Liver (tissue), 8 donors: ENCODE measurements at regions not wholly inside any gene's neighbourhood (a gene's known extent, or its start where the extent isn't known, plus 50 kb on each side); places are given as distances from the start of the nearest gene placed in this dataset.

ENCODE experiments used
- DNase-seq: peaks from one replicate; pipeline ENCODE4 v3.0.0-alpha.2; 2017; ENCODE audit warnings: low spot score
- H3K27ac ChIP-seq, 2 donors: one replicate each; pipeline ENCODE4 v1.7.0; 2013; ENCODE audit warnings: inconsistent platforms in 2 of 2, low read length in 2 of 2, control low read depth in 1 of 2, low read depth in 1 of 2, mild to moderate bottlenecking in 1 of 2
- H3K27me3 ChIP-seq, 4 donors: one replicate each; pipeline versions ENCODE4 v1.6.1 to v1.7.0; 2013; ENCODE audit warnings: low read length in 3 of 4, inconsistent platforms in 1 of 4, mild to moderate bottlenecking in 1 of 4, moderate library complexity in 1 of 4; ENCODE audit not compliant: control insufficient read depth in 4 of 4, insufficient read depth in 4 of 4
- H3K36me3 ChIP-seq, 4 donors: one replicate each; pipeline versions ENCODE4 v1.6.1 to v1.7.0; 2013; ENCODE audit warnings: low read length in 3 of 4, mild to moderate bottlenecking in 3 of 4, low read depth in 1 of 4, moderate library complexity in 1 of 4; ENCODE audit not compliant: control insufficient read depth in 4 of 4, insufficient read depth in 3 of 4
- H3K4me1 ChIP-seq, 4 donors: one replicate each; pipeline versions ENCODE4 v1.6.1 to v1.7.0; 2013; ENCODE audit warnings: low read length in 3 of 4, mild to moderate bottlenecking in 3 of 4, moderate library complexity in 1 of 4; ENCODE audit not compliant: control insufficient read depth in 4 of 4, insufficient read depth in 4 of 4
- H3K4me3 ChIP-seq, 3 donors: one replicate each; pipeline versions ENCODE4 v1.6.1 to v1.7.0; 2013; ENCODE audit warnings: low read length in 3 of 3, control low read depth in 1 of 3, low read depth in 1 of 3, mild to moderate bottlenecking in 1 of 3
- H3K9ac ChIP-seq, 2 donors: one replicate each; pipeline ENCODE4 v1.7.0; 2013; ENCODE audit warnings: low read length in 2 of 2, mild to moderate bottlenecking in 2 of 2, moderate library complexity in 2 of 2, control low read depth in 1 of 2, low read depth in 1 of 2
- H3K9me3 ChIP-seq, 4 donors: one replicate each; pipeline versions ENCODE4 v1.6.1 to v1.7.0; 2013; ENCODE audit warnings: low read length in 3 of 4; ENCODE audit not compliant: control insufficient read depth in 4 of 4
- EGR1 ChIP-seq, 2 donors: IDR thresholded peaks; 2 replicates each; pipeline ENCODE4 v1.6.1; 2016 to 2018; ENCODE audit warnings: antibody characterized with exemption in 2 of 2, low read depth in 2 of 2
- FOXA2 ChIP-seq: IDR thresholded peaks from 2 replicates; pipeline ENCODE4 v1.6.1; 2016; ENCODE audit warnings: antibody characterized with exemption
- GABPA ChIP-seq, 2 donors: IDR thresholded peaks in 1 of 2; conservative IDR thresholded peaks in 1 of 2; 2 replicates each; pipeline ENCODE4 v1.6.1; 2016; ENCODE audit warnings: antibody characterized with exemption in 2 of 2, mild to moderate bottlenecking in 1 of 2, moderate library complexity in 1 of 2
- HNF4A ChIP-seq, 2 donors: conservative IDR thresholded peaks; 2 replicates each; pipeline ENCODE4 v1.6.1; 2016; ENCODE audit warnings: antibody characterized with exemption in 2 of 2, mild to moderate bottlenecking in 2 of 2
- HNF4G ChIP-seq: IDR thresholded peaks from 2 replicates; pipeline ENCODE4 v1.6.1; 2016; ENCODE audit warnings: antibody characterized with exemption
- JUND ChIP-seq, 2 donors: IDR thresholded peaks; 2 replicates each; pipeline ENCODE4 v1.6.1; 2016; ENCODE audit warnings: antibody characterized with exemption in 2 of 2
- MAX ChIP-seq: IDR thresholded peaks from 2 replicates; pipeline ENCODE4 v1.6.1; 2016; ENCODE audit warnings: antibody characterized with exemption
- NR2F2 ChIP-seq: IDR thresholded peaks from 2 replicates; pipeline ENCODE4 v1.6.1; 2016; ENCODE audit warnings: antibody characterized with exemption
- RAD21 ChIP-seq, 2 donors: IDR thresholded peaks; 2 replicates each; pipeline ENCODE4 v1.6.1; 2016; ENCODE audit warnings: antibody characterized with exemption in 2 of 2, mild to moderate bottlenecking in 2 of 2
- REST ChIP-seq: IDR thresholded peaks from 2 replicates; pipeline ENCODE4 v1.6.1; 2016; ENCODE audit warnings: antibody characterized with exemption, mild to moderate bottlenecking
- RXRA ChIP-seq, 2 donors: IDR thresholded peaks; 2 replicates each; pipeline ENCODE4 v1.6.1; 2017 to 2018; ENCODE audit warnings: antibody characterized with exemption in 2 of 2, mild to moderate bottlenecking in 1 of 2
- SP1 ChIP-seq: IDR thresholded peaks from 2 replicates; pipeline ENCODE4 v1.6.1; 2018; ENCODE audit warnings: antibody characterized with exemption, mild to moderate bottlenecking
- YY1 ChIP-seq: IDR thresholded peaks from 2 replicates; pipeline ENCODE4 v1.6.1; 2016; ENCODE audit warnings: antibody characterized with exemption, mild to moderate bottlenecking
- ZBTB33 ChIP-seq: IDR thresholded peaks from 2 replicates; pipeline ENCODE4 v1.6.1; 2016; ENCODE audit warnings: antibody characterized with exemption
- WGBS: extraction: QIAGEN DNeasy Blood & Tissue Kit; methylation state at CpG from one replicate; pipeline ENCODE4 v1.1.7; 2013; 5-methylcytosine and 5-hydroxymethylcytosine counted together
- TF ChIP-seq, protein P1 (sequence below): IDR thresholded peaks from 2 replicates; pipeline ENCODE4 v1.6.1; 2016; ENCODE audit warnings: antibody characterized with exemption
- TF ChIP-seq, protein P2 (sequence below): fragments of 150-350 bp; IDR thresholded peaks from 2 replicates; pipeline ENCODE4 v1.5.1; 2017; ENCODE audit warnings: improper control_type of control experiment, low read depth, low read length; ENCODE audit not compliant: missing input control
- donor health status: healthy.
- donor health status: healthy.
- donor health status: healthy.
- donor health status: healthy.
- donor health status: healthy.

DNA sequence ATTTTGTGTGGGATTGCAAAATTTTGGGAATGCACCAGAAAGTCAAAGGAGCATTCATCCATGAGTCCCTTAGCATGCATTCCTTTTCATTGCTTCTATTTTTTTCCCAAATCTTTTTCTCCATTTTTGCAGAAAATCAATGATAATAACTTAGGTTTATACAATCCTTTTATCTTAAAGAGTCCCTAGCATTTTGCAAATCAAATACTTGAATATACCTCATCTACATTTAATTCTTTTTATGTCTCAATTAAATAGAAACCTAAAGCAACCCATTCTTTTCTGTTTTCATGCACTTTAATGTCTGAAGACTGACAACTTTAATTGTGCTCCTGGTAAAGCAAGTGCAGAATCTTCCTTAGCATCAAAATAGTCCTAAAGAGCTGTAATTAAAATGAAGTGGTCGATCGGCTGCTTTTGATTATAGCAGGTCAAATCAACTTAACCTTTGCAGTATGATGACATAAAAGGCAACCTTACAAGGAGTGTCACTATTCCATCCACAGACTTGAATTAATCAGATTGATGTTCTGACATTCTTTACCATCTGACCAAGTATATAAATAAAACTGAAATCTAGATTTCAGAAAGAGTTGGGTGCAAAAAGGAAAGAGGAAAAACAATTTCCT is 168.4 kb downstream of the ALG10B start:
- no peak overlapping the region for H3K9ac ChIP-seq
- no peak overlapping the region for H3K4me3 ChIP-seq
- 71% methylated on average over 2 of the region's 2 CpGs for WGBS
- TF ChIP-seq REST: no peak
- no peak for TF ChIP-seq GABPA (IDR thresholded peaks at IDR 0.05 in 1 of 2, conservative IDR thresholded peaks at IDR 0.05 in 1 of 2)
- TF ChIP-seq JUND (IDR thresholded peaks at IDR 0.05): no peak
- TF ChIP-seq ZBTB33: no peak
- TF ChIP-seq RAD21 (IDR thresholded peaks at IDR 0.05): no peak
- TF ChIP-seq YY1: no peak
- TF ChIP-seq RXRA (IDR thresholded peaks at IDR 0.05): no peak
- no peak for TF ChIP-seq MAX
- TF ChIP-seq EGR1 (IDR thresholded peaks at IDR 0.05; ENCODE audit: low read depth in 2 of 2): no peak
- no peak for TF ChIP-seq NR2F2
- no peak for TF ChIP-seq SP1
- TF ChIP-seq, protein P1, sequence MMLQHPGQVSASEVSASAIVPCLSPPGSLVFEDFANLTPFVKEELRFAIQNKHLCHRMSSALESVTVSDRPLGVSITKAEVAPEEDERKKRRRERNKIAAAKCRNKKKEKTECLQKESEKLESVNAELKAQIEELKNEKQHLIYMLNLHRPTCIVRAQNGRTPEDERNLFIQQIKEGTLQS: no peak
- no peak for TF ChIP-seq FOXA2
- TF ChIP-seq, protein P2, sequence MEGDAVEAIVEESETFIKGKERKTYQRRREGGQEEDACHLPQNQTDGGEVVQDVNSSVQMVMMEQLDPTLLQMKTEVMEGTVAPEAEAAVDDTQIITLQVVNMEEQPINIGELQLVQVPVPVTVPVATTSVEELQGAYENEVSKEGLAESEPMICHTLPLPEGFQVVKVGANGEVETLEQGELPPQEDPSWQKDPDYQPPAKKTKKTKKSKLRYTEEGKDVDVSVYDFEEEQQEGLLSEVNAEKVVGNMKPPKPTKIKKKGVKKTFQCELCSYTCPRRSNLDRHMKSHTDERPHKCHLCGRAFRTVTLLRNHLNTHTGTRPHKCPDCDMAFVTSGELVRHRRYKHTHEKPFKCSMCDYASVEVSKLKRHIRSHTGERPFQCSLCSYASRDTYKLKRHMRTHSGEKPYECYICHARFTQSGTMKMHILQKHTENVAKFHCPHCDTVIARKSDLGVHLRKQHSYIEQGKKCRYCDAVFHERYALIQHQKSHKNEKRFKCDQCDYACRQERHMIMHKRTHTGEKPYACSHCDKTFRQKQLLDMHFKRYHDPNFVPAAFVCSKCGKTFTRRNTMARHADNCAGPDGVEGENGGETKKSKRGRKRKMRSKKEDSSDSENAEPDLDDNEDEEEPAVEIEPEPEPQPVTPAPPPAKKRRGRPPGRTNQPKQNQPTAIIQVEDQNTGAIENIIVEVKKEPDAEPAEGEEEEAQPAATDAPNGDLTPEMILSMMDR: no peak
- H3K36me3 ChIP-seq: no peaks in the 10 kb centered on the region
- H3K27me3 ChIP-seq: no peaks in the 10 kb centered on the region
- no peaks in the 10 kb centered on the region for H3K9me3 ChIP-seq
- H3K27ac ChIP-seq: no peak overlapping the region
- DNase-seq: no peak
- H3K4me1 ChIP-seq: no peaks in the 10 kb centered on the region

GRCh38 chr12:38488866-38489265 is 172.3 kb downstream of the ALG10B start:
- 73% methylated on average over 2 of the region's 2 CpGs for WGBS
- no peak for DNase-seq
- no peak overlapping the region for H3K27ac ChIP-seq

More at GRCh38 chr12:38488866-38489265, 172.3 kb downstream of the ALG10B start:
- Histone ChIP-seq H3K9me3 (no peaks in the 10 kb centered on the region), H3K27me3 (no peaks in the 10 kb centered on the region), H3K4me3 (no peak overlapping the region), H3K36me3 (no peaks in the 10 kb centered on the region), H3K4me1 (no peaks in the 10 kb centered on the region), H3K9ac (no peak overlapping the region)
- no peak for TF ChIP-seq HNF4A (conservative IDR thresholded peaks at IDR 0.05)
- TF ChIP-seq SP1: no peak
- TF ChIP-seq YY1: no peak
- no peak for TF ChIP-seq HNF4G
- TF ChIP-seq, protein P2: no peak
